VCaP (cell line): ENCODE measurements at regions not wholly inside any gene's neighbourhood (a gene's known extent, or its start where the extent isn't known, plus 50 kb on each side); places are given as distances from the start of the nearest gene placed in this dataset.

Source experiments
- H3K27ac ChIP-seq: fragments of 450-650 bp; 2 replicates; pipeline ENCODE4 v1.5.1; 2017
- TF ChIP-seq, protein P1 (sequence below): fragments of 450-650 bp; conservative IDR thresholded peaks from 2 replicates; pipeline ENCODE4 v1.5.1; 2017; ENCODE audit warnings: mild to moderate bottlenecking, moderate library complexity

- no peak overlapping the region for H3K27ac ChIP-seq
- TF ChIP-seq, protein P1, sequence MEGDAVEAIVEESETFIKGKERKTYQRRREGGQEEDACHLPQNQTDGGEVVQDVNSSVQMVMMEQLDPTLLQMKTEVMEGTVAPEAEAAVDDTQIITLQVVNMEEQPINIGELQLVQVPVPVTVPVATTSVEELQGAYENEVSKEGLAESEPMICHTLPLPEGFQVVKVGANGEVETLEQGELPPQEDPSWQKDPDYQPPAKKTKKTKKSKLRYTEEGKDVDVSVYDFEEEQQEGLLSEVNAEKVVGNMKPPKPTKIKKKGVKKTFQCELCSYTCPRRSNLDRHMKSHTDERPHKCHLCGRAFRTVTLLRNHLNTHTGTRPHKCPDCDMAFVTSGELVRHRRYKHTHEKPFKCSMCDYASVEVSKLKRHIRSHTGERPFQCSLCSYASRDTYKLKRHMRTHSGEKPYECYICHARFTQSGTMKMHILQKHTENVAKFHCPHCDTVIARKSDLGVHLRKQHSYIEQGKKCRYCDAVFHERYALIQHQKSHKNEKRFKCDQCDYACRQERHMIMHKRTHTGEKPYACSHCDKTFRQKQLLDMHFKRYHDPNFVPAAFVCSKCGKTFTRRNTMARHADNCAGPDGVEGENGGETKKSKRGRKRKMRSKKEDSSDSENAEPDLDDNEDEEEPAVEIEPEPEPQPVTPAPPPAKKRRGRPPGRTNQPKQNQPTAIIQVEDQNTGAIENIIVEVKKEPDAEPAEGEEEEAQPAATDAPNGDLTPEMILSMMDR, result no peak
Measured at GRCh38 chr17:71759422-71760060, 361.3 kb upstream of the SOX9 start.

GRCh38 chr17:71760062-71760720 lies 360.6 kb upstream of the SOX9 start:
- no peak overlapping the region for H3K27ac ChIP-seq
- TF ChIP-seq, protein P1, result peak; percentile 39

- TF ChIP-seq, protein P1, result no peak
- no peak overlapping the region for H3K27ac ChIP-seq
Measured at GRCh38 chr17:71762526-71762925, 358.3 kb upstream of the SOX9 start.

DNA sequence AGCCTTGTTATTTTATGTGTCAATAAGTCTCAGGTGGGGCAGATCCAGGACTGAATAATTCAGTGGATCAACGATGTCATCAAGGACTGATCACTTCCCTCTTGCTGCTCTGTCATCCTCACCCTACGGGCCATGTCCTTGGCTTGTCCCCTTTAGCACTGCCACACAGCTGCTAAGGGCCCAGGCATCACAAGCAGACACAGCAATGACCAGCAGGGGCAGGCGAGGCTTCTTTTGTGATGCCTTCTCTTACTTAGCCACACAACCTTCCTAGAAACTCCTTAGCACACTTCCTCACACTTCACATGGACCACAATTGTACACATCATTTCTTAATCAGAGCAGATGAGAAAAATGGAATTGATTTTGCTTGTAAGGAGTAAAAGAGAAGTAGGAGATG lies 356.3 kb upstream of the SOX9 start:
- TF ChIP-seq, protein P1, result peak; percentile 54; the same call in 1 of the 2 replicates
- no peak overlapping the region for H3K27ac ChIP-seq

- H3K27ac ChIP-seq, result no peak overlapping the region
- TF ChIP-seq, protein P1, result no peak
Measured at GRCh38 chr17:71765437-71765836, 355.4 kb upstream of the SOX9 start.

DNA sequence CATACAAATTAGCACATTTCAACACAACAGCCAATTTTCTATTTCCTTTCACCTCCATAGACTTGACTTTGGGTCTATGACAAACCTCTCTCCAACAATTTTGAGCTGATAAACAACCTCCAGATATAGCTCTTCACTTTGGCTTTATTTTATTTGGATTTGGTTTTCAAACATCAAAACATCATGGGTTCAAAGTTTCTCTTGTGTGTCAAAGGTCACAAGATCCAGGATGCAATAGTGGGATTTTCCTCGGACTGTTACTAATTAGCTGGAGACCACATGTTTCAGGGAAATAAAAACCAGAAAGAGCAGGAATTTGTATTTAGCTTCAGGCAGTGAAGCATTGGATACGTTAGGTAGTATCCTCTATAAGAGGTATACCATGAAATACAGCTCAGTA lies 351.0 kb upstream of the SOX9 start:
- TF ChIP-seq, protein P1, result no peak
- no peak overlapping the region for H3K27ac ChIP-seq

- TF ChIP-seq, protein P1, result no peak
- H3K27ac ChIP-seq, result no peak overlapping the region
Measured at GRCh38 chr17:71777048-71777640, 343.7 kb upstream of the SOX9 start.
